HK-2 (cell line): ENCODE measurements at regions not wholly inside any gene's neighbourhood (a gene's known extent, or its start where the extent isn't known, plus 50 kb on each side); places are given as distances from the start of the nearest gene placed in this dataset.
A peak's percentile ranks its signal among the peaks of the same experiment; 100 is the strongest.

ENCODE experiments used
- DNase-seq: peaks from one replicate; pipeline ENCODE4 v3.0.0-alpha.2; 2018; ENCODE audit not compliant: unreplicated experiment

GRCh38 chr5:16013334-16014065 is 166.1 kb downstream of the MARCHF11 start:
- DNase-seq, result no peak

GRCh38 chr5:16009256-16009655 is 170.3 kb downstream of the MARCHF11 start:
- DNase-seq, result no peak

GRCh38 chr5:16007750-16008415 is 171.7 kb downstream of the MARCHF11 start:
- no peak for DNase-seq

- DNase-seq, result no peak
Observed at GRCh38 chr5:16005225-16005624, 174.4 kb downstream of the MARCHF11 start.

GRCh38 chr5:16000056-16000455 is 179.5 kb downstream of the MARCHF11 start:
- no peak for DNase-seq

GRCh38 chr5:15995341-15996052 is 184.1 kb downstream of the MARCHF11 start:
- DNase-seq, result no peak

GRCh38 chr5:15993919-15994318 is 185.7 kb downstream of the MARCHF11 start:
- DNase-seq, result no peak

GRCh38 chr5:15993334-15993733 is 186.3 kb downstream of the MARCHF11 start:
- no peak for DNase-seq

- peak; percentile 6 for DNase-seq
Observed at GRCh38 chr5:15992918-15993317, 186.7 kb downstream of the MARCHF11 start.

GRCh38 chr5:15991586-15991985 is 188.0 kb downstream of the MARCHF11 start:
- DNase-seq, result no peak
